ENCODE measurements at regions not wholly inside any gene's neighbourhood (a gene's known extent, or its start where the extent isn't known, plus 50 kb on each side); places are given as distances from the start of the nearest gene placed in this dataset.

GRCh38 chr21:25457946-25458345 is 149.3 kb downstream of the MRPL39 start:
- TF ChIP-seq JUNB (IDR thresholded peaks at IDR 0.05) (no peak), ZFP36 (IDR thresholded peaks at IDR 0.05; ENCODE audit: borderline replicate concordance, partially characterized antibody) (no peak), PBX3 (IDR thresholded peaks at IDR 0.05) (no peak)
- ATAC-seq: no peak
- no peak overlapping the region for H3K4me2 ChIP-seq
- no peak overlapping the region for H3K27ac ChIP-seq
- DNase-seq (ENCODE audit: low read depth in 1 of 2, low spot score in 1 of 2): no peak
- H3K4me3 ChIP-seq: no peak overlapping the region
- CTCF ChIA-PET: no interaction called here
- H3K4me1 ChIP-seq: no peaks in the 10 kb centered on the region
- no peak for FAIRE-seq
- H3K9me3 ChIP-seq: no peaks in the 10 kb centered on the region
- POLR2A ChIA-PET: no interaction called here
- 13% methylated on average over 5 of the region's 5 CpGs for WGBS (ENCODE audit: missing lambda C conversion rate)

GRCh38 chr21:25457411-25457810 is 149.9 kb downstream of the MRPL39 start:
- TF ChIP-seq RARB (CRISPR knock-in tag; IDR thresholded peaks at IDR 0.05) (no peak), FOXS1 (CRISPR knock-in tag; IDR thresholded peaks at IDR 0.05) (no peak), CHD4 (IDR thresholded peaks at IDR 0.05; ENCODE audit: borderline replicate concordance) (no peak), CTCF (IDR thresholded peaks at IDR 0.05) (no peak), ELK1 (IDR thresholded peaks at IDR 0.05; ENCODE audit: low read depth, low read length) (no peak), GATA3 (IDR thresholded peaks at IDR 0.05; ENCODE audit: borderline replicate concordance) (no peak), HOXB13 (CRISPR knock-in tag; IDR thresholded peaks at IDR 0.05; ENCODE audit: low read depth) (no peak), BCL3 (IDR thresholded peaks at IDR 0.05) (no peak)
- ChIA-PET CTCF (no interaction called here), POLR2A (no interaction called here)
- Histone ChIP-seq H3K9me3 (no peaks in the 10 kb centered on the region), H3K4me2 (no peak overlapping the region), H3K4me3 (no peak overlapping the region), H3K4me1 (no peaks in the 10 kb centered on the region), H3K27ac (no peak overlapping the region)
- no peak for ATAC-seq
- WGBS (ENCODE audit: missing lambda C conversion rate): 0% methylated on average over 1 of the region's 1 CpG
- no peak for DNase-seq (ENCODE audit: low read depth in 1 of 2, low spot score in 1 of 2)
- FAIRE-seq: no peak

- no peak overlapping the region for H3K27ac ChIP-seq
- WGBS (ENCODE audit: missing lambda C conversion rate): 18% methylated on average over 3 of the region's 3 CpGs
- ATAC-seq (no peak), FAIRE-seq (no peak), DNase-seq (ENCODE audit: low read depth in 1 of 2, low spot score in 1 of 2) (no peak)
- TF ChIP-seq ZNF302 (CRISPR knock-in tag; IDR thresholded peaks at IDR 0.05) (no peak), PHF8 (IDR thresholded peaks at IDR 0.05; ENCODE audit: borderline replicate concordance, low read depth) (no peak), MYC (IDR thresholded peaks at IDR 0.05; ENCODE audit: borderline replicate concordance, low read length) (no peak), HDAC2 (IDR thresholded peaks at IDR 0.05) (no peak), RAD21 (conservative IDR thresholded peaks at IDR 0.05 in 1 of 2, IDR thresholded peaks at IDR 0.05 in 1 of 2) (no peak), RNF2 (IDR thresholded peaks at IDR 0.05; ENCODE audit: borderline replicate concordance, low read depth) (no peak), TP53 (CRISPR knock-in tag; IDR thresholded peaks at IDR 0.05) (no peak), JUNB (IDR thresholded peaks at IDR 0.05) (no peak), EHF (CRISPR knock-in tag; IDR thresholded peaks at IDR 0.05) (no peak), HEYL (CRISPR knock-in tag; IDR thresholded peaks at IDR 0.05) (no peak), NPAS2 (CRISPR knock-in tag; IDR thresholded peaks at IDR 0.05; ENCODE audit: borderline replicate concordance) (no peak), ZFP36 (IDR thresholded peaks at IDR 0.05; ENCODE audit: borderline replicate concordance, partially characterized antibody) (no peak), KDM5A (IDR thresholded peaks at IDR 0.05) (no peak)
- no peaks in the 10 kb centered on the region for H3K9me3 ChIP-seq
- POLR2A ChIA-PET: no interaction called here
- no peak overlapping the region for H3K4me2 ChIP-seq
- H3K4me1 ChIP-seq: no peaks in the 10 kb centered on the region
- H3K4me3 ChIP-seq: no peak overlapping the region
- CTCF ChIA-PET: interaction anchor here (1.2 kb wide), 1 partner anchor 10 kb away, joined by 3 read pairs; no protein-coding TSS in a partner anchor
These were observed 150.6 kb downstream of the MRPL39 start for GRCh38 chr21:25456672-25457071.

Measured in A549 (cell line).